GM20000 (cell line): ENCODE measurements at regions not wholly inside any gene's neighbourhood (a gene's known extent, or its start where the extent isn't known, plus 50 kb on each side); places are given as distances from the start of the nearest gene placed in this dataset.

Source experiments
- DNase-seq: peaks from one replicate; pipeline ENCODE4 v3.0.0; 2012; ENCODE audit warnings: low spot score
- CTCF ChIP-seq: IDR thresholded peaks from 2 replicates; pipeline ENCODE4 v1.5.1; 2012; ENCODE audit warnings: mild to moderate bottlenecking, control low read depth; ENCODE audit errors: extremely low read depth, missing control alignments

GRCh38 chr10:30560326-30560725 is 69.2 kb downstream of the LYZL2 start:
- DNase-seq: no peak
- no peak for TF ChIP-seq CTCF

DNA sequence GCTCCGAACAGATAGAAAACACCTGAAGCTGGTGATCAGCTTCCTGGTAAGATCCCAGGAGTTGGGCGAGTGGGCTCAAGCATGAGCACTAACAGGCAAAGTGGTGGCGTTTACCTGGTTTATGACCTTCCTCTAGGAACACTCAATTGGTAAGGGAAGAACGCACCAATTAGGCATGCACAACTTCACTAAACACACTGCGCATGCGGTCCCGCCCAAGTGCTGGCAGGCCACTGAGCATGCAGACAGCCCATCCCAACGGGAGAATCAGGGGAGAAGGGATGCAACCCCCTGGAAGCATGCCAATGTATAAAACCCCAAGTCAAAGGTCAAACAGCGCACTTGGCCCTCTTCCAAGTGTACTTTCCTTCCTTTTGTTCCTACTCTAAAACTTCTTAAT is 70.4 kb downstream of the LYZL2 start:
- DNase-seq: no peak
- no peak for TF ChIP-seq CTCF

GRCh38 chr10:30558411-30558810 is 71.1 kb downstream of the LYZL2 start:
- DNase-seq: no peak
- no peak for TF ChIP-seq CTCF

DNA sequence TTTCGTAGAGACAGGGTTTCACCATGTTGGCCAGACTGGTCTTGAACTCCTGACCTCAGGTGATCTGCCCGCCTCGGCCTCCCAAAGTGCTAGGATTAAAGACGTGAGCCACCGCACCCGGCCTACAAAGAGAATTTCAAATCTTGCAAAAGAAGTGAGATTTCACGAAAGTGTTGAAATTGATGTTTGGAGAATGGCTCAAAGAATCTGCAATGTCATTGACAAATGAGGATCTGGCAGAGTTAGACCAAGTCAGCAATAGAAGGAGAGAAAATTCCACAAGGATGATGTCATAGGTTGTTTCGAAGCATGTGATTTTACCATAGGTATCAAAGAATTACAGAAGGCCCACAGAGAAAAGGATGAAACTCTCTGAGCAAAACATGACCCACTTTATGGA is 71.7 kb downstream of the LYZL2 start:
- no peak for TF ChIP-seq CTCF
- DNase-seq: no peak

GRCh38 chr10:30556189-30556588 is 73.4 kb downstream of the LYZL2 start:
- no peak for TF ChIP-seq CTCF
- DNase-seq: no peak

DNA sequence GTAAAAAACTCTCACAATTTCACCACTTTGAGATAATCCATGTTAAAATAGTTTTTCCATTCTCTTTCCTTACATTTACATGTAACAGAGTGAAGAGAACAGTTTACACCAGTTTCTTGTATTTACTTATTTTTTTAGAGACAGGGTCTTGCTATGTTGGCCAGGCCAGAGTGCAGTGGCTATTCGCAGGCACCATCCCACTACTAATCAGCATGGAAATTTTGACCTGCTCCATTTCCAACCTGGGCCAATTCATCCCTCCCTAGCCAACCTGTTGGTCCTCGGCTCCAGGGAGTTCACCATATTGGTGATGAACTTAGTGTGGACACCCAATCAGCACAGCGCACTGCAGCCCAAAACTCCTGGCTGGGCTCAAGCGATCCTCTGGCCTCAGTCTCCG is 74.1 kb downstream of the LYZL2 start:
- no peak for TF ChIP-seq CTCF

DNA sequence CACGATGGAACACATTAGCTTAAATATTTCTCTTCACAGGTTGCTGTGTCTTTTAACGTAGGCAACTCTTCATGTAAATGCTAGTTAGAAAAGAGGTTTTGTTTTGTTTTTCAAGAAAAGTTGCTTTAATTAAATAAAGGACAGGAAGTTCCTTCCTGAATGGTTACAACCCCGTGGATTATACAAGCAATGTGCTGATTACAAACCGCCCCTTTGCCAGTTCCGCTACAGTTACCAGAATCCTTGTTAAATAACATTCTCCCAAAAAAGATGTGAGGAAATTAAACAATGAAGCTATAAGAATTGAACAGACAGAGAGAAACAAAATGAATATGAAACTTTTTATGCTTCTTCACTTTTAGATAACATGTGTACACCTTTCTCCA is 75.1 kb downstream of the LYZL2 start:
- no peak for DNase-seq
- no peak for TF ChIP-seq CTCF

More for the DNA sequence above, 74.1 kb downstream of the LYZL2 start:
- DNase-seq: no peak
